ENCODE measurements at regions not wholly inside any gene's neighbourhood (a gene's known extent, or its start where the extent isn't known, plus 50 kb on each side); places are given as distances from the start of the nearest gene placed in this dataset.

DNA sequence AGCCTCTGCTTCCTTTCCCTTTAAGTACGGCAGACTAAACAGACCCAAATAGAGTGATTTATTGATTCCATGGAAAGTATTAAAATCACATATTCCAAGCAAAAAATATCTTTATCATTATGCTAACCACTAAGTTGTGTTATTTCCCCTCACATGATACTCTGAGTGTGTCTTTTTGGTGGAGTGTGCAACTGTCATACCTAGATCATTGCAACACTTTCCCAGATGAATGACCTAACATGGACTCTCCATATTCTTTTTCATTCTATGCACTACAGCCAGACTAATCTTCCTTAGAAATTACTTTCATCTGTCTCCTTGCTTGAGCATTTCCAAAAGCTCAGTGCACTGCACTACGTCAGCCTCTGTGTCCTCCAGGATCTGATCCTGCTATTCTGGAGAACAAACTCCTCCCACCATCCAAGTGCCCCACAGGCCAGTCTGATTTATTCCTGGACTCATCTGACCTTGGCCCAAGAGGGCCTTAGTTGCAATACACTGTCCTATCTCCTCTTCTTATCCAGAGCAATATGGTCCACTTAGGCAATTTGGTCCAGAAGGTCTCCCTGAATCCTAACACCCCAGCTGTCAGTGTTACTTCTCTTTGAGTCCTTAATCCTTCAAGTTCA is 263.3 kb upstream of the KLF6 start:
- BruUV-seq (replicated peaks): no TSS peak
- no peaks in the 10 kb centered on the region for H3K27me3 ChIP-seq (ENCODE audit: control insufficient read depth, insufficient read depth, low read length)
- no peak overlapping the region for H3K4me3 ChIP-seq (ENCODE audit: low read depth in 2 of 2, low read length in 2 of 2)
- no peak for ATAC-seq
- H3K9me3 ChIP-seq (ENCODE audit: control insufficient read depth, insufficient read depth, low read depth, low read length): peaks cover 6% of the 10 kb centered on the region; the same call in 1 of the 2 replicates
- TF ChIP-seq SIN3A (IDR thresholded peaks at IDR 0.05; ENCODE audit: borderline replicate concordance, insufficient read depth, low read depth, low read length) (no peak), POLR2AphosphoS5 (IDR thresholded peaks at IDR 0.05; ENCODE audit: low read depth, low read length) (no peak), TCF7L2 (IDR thresholded peaks at IDR 0.05; ENCODE audit: low read depth, low read length) (no peak)
- TF ChIP-seq, protein P1, sequence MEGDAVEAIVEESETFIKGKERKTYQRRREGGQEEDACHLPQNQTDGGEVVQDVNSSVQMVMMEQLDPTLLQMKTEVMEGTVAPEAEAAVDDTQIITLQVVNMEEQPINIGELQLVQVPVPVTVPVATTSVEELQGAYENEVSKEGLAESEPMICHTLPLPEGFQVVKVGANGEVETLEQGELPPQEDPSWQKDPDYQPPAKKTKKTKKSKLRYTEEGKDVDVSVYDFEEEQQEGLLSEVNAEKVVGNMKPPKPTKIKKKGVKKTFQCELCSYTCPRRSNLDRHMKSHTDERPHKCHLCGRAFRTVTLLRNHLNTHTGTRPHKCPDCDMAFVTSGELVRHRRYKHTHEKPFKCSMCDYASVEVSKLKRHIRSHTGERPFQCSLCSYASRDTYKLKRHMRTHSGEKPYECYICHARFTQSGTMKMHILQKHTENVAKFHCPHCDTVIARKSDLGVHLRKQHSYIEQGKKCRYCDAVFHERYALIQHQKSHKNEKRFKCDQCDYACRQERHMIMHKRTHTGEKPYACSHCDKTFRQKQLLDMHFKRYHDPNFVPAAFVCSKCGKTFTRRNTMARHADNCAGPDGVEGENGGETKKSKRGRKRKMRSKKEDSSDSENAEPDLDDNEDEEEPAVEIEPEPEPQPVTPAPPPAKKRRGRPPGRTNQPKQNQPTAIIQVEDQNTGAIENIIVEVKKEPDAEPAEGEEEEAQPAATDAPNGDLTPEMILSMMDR (IDR thresholded peaks at IDR 0.05): no peak
- TF ChIP-seq, protein P2, sequence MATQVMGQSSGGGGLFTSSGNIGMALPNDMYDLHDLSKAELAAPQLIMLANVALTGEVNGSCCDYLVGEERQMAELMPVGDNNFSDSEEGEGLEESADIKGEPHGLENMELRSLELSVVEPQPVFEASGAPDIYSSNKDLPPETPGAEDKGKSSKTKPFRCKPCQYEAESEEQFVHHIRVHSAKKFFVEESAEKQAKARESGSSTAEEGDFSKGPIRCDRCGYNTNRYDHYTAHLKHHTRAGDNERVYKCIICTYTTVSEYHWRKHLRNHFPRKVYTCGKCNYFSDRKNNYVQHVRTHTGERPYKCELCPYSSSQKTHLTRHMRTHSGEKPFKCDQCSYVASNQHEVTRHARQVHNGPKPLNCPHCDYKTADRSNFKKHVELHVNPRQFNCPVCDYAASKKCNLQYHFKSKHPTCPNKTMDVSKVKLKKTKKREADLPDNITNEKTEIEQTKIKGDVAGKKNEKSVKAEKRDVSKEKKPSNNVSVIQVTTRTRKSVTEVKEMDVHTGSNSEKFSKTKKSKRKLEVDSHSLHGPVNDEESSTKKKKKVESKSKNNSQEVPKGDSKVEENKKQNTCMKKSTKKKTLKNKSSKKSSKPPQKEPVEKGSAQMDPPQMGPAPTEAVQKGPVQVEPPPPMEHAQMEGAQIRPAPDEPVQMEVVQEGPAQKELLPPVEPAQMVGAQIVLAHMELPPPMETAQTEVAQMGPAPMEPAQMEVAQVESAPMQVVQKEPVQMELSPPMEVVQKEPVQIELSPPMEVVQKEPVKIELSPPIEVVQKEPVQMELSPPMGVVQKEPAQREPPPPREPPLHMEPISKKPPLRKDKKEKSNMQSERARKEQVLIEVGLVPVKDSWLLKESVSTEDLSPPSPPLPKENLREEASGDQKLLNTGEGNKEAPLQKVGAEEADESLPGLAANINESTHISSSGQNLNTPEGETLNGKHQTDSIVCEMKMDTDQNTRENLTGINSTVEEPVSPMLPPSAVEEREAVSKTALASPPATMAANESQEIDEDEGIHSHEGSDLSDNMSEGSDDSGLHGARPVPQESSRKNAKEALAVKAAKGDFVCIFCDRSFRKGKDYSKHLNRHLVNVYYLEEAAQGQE (IDR thresholded peaks at IDR 0.05; ENCODE audit: insufficient read depth in 1 of 2, low read depth in 2 of 2, low read length in 1 of 2): no peak
- CTCF ChIA-PET: no interaction called here
- H3K36me3 ChIP-seq (ENCODE audit: control insufficient read depth, insufficient read depth, low read length): no peaks in the 10 kb centered on the region
- no peaks in the 10 kb centered on the region for H3K4me1 ChIP-seq (ENCODE audit: control insufficient read depth, insufficient read depth, low read length)
- H3K27ac ChIP-seq (ENCODE audit: low read length): peak overlapping the region; percentile 44; the same call in 1 of the 2 replicates
- DNase-seq (ENCODE audit: low read depth, low spot score): no peak
- in situ Hi-C loops (cut with HindIII; ENCODE audit: low pct_unique_long_range_greater_than_20kb, low sequenced_read_pairs) (no loop called here), intact Hi-C loops (cut with micrococcal nuclease; ENCODE audit: unreplicated experiment) (no loop called here)
- POLR2A ChIA-PET: no interaction called here

- TF ChIP-seq POLR2AphosphoS5 (IDR thresholded peaks at IDR 0.05; ENCODE audit: low read depth, low read length): no peak
- TF ChIP-seq, protein P1 (IDR thresholded peaks at IDR 0.05): no peak
- TF ChIP-seq, protein P2 (IDR thresholded peaks at IDR 0.05; ENCODE audit: insufficient read depth in 1 of 2, low read depth in 2 of 2, low read length in 1 of 2): no peak
- TF ChIP-seq TCF7L2 (IDR thresholded peaks at IDR 0.05; ENCODE audit: low read depth, low read length): no peak
- TF ChIP-seq SIN3A (IDR thresholded peaks at IDR 0.05; ENCODE audit: borderline replicate concordance, insufficient read depth, low read depth, low read length): no peak
- Histone ChIP-seq H3K4me1 (ENCODE audit: control insufficient read depth, insufficient read depth, low read length) (no peaks in the 10 kb centered on the region), H3K36me3 (ENCODE audit: control insufficient read depth, insufficient read depth, low read length) (no peaks in the 10 kb centered on the region), H3K9me3 (ENCODE audit: control insufficient read depth, insufficient read depth, low read depth, low read length) (peaks cover 12% of the 10 kb centered on the region; the same call in 1 of the 2 replicates), H3K27ac (ENCODE audit: low read length) (peak overlapping the region; percentile 13; the same call in 1 of the 2 replicates), H3K4me3 (ENCODE audit: low read depth in 2 of 2, low read length in 2 of 2) (no peak overlapping the region), H3K27me3 (ENCODE audit: control insufficient read depth, insufficient read depth, low read length) (no peaks in the 10 kb centered on the region)
- ChIA-PET POLR2A (no interaction called here), CTCF (interaction anchor here (0.6 kb wide), 1 partner anchor 74 kb away, joined by 11 read pairs; no protein-coding TSS in a partner anchor)
- ATAC-seq: no peak
- intact Hi-C loops (cut with micrococcal nuclease; ENCODE audit: unreplicated experiment): no loop called here
- no peak for DNase-seq (ENCODE audit: low read depth, low spot score)
- in situ Hi-C loops (cut with HindIII; ENCODE audit: low pct_unique_long_range_greater_than_20kb, low sequenced_read_pairs): no loop called here
- BruUV-seq (replicated peaks): no TSS peak
These were observed 261.8 kb upstream of the KLF6 start for GRCh38 chr10:4046712-4047354.

Data from Panc1 (cell line).